ENCODE measurements at regions not wholly inside any gene's neighbourhood (a gene's known extent, or its start where the extent isn't known, plus 50 kb on each side); places are given as distances from the start of the nearest gene placed in this dataset.

DNA sequence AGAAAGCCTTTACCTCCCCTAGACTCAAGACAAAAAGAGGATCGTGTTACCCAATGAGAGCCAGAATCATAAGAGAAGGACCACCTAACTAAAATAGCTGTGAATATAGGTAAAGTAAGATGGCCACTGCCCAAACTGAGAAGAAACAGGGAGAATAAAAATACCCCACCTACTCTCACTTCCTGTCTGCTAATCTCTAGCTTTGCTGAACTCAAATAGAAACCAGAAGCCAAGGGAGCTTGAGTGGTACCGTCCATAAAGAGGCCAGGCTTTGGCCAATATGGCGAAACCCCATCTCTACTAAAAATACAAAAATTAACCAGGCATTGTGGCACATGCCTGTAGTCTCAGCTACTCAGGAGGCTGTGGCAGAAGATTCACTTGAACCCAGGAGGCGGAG is 123.0 kb upstream of the FST start:
- no peaks in the 10 kb centered on the region for H3K9me3 ChIP-seq (replicated peaks; ENCODE audit: control insufficient read depth, low read depth, low read length)
- no peak overlapping the region for H3K27ac ChIP-seq (ENCODE audit: low read length)
- no peaks in the 10 kb centered on the region for H3K36me3 ChIP-seq (ENCODE audit: control insufficient read depth, insufficient read depth, low read length)
- DNase-seq: no peak
- H3K4me3 ChIP-seq (ENCODE audit: low read length): no peak overlapping the region
- WGBS (ENCODE audit: insufficient coverage): 100% methylated on average over 1 of the region's 4 CpGs
- H3K27me3 ChIP-seq (ENCODE audit: control insufficient read depth, insufficient read depth, low read length): no peaks in the 10 kb centered on the region
- no peaks in the 10 kb centered on the region for H3K4me1 ChIP-seq (ENCODE audit: control insufficient read depth, insufficient read depth, low read length)

- Histone ChIP-seq H3K36me3 (ENCODE audit: control insufficient read depth, insufficient read depth, low read length) (no peaks in the 10 kb centered on the region), H3K4me1 (ENCODE audit: control insufficient read depth, insufficient read depth, low read length) (no peaks in the 10 kb centered on the region), H3K4me3 (ENCODE audit: low read length) (no peak overlapping the region), H3K27ac (ENCODE audit: low read length) (peak overlapping the region; percentile 71), H3K9me3 (replicated peaks; ENCODE audit: control insufficient read depth, low read depth, low read length) (no peaks in the 10 kb centered on the region), H3K27me3 (ENCODE audit: control insufficient read depth, insufficient read depth, low read length) (no peaks in the 10 kb centered on the region)
- no peak for DNase-seq
- no CpG with 5 or more reads among the region's 2 CpGs for WGBS (ENCODE audit: insufficient coverage)
Measured at GRCh38 chr5:53358794-53359193, 121.6 kb upstream of the FST start.

DNA sequence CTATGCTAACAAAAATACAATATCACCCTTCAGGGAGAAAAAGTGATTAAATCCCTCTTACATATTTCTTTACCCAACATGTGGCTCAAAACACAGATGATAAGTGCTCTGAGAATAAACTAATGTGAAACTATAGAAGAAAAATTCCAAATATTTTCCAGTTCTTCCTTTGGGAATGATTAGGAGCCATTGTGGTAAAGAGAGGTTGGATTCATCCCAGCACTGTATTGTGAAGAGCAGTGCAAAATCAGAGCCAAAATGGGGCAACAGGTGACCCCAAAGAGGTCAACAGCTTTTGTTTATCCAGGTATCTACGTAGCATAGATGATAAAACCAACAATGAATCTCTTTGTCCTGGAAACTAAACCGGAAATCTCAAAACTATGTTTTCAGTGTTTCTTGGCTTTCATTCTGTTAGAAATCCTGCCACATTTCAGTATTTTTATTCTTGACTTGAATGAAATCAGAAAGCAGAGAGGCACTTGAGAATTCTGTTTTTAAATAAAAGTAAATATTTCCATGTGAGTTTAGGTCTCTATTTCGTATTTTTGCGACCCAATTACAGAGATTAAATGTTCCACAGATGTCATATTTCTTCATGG is 120.4 kb upstream of the FST start:
- no peaks in the 10 kb centered on the region for H3K36me3 ChIP-seq (ENCODE audit: control insufficient read depth, insufficient read depth, low read length)
- no peaks in the 10 kb centered on the region for H3K4me1 ChIP-seq (ENCODE audit: control insufficient read depth, insufficient read depth, low read length)
- H3K4me3 ChIP-seq (ENCODE audit: low read length): no peak overlapping the region
- DNase-seq: peak; percentile 83
- peak overlapping the region; percentile 71 for H3K27ac ChIP-seq (ENCODE audit: low read length)
- H3K27me3 ChIP-seq (ENCODE audit: control insufficient read depth, insufficient read depth, low read length): no peaks in the 10 kb centered on the region
- WGBS (ENCODE audit: insufficient coverage): 40% methylated on average over 1 of the region's 4 CpGs
- H3K9me3 ChIP-seq (replicated peaks; ENCODE audit: control insufficient read depth, low read depth, low read length): no peaks in the 10 kb centered on the region

DNA sequence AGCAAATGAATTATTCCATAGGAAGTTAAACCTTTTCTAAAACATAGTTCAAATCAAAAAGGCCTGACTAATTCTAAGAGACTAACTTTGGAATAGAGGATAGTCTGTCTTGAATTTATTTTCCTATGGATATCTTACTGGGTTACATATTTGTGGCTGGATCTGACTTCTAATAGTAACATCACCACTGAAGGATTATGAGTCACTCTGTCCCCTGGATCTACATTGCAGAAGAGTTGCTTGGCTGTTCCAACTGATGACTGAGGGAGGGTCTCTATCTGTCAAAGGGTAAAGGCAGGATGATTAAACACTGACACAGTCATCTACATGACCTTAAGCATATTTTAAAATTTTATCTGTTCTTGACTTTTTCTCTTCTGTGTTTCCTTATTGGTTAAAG is 119.6 kb upstream of the FST start:
- H3K9me3 ChIP-seq (replicated peaks; ENCODE audit: control insufficient read depth, low read depth, low read length): no peaks in the 10 kb centered on the region
- H3K4me1 ChIP-seq (ENCODE audit: control insufficient read depth, insufficient read depth, low read length): no peaks in the 10 kb centered on the region
- peak; percentile 54 for DNase-seq
- no peaks in the 10 kb centered on the region for H3K36me3 ChIP-seq (ENCODE audit: control insufficient read depth, insufficient read depth, low read length)
- no peak overlapping the region for H3K4me3 ChIP-seq (ENCODE audit: low read length)
- H3K27me3 ChIP-seq (ENCODE audit: control insufficient read depth, insufficient read depth, low read length): no peaks in the 10 kb centered on the region
- H3K27ac ChIP-seq (ENCODE audit: low read length): no peak overlapping the region

- no peaks in the 10 kb centered on the region for H3K9me3 ChIP-seq (replicated peaks; ENCODE audit: control insufficient read depth, low read depth, low read length)
- H3K36me3 ChIP-seq (ENCODE audit: control insufficient read depth, insufficient read depth, low read length): no peaks in the 10 kb centered on the region
- DNase-seq: no peak
- H3K4me1 ChIP-seq (ENCODE audit: control insufficient read depth, insufficient read depth, low read length): no peaks in the 10 kb centered on the region
- no peak overlapping the region for H3K4me3 ChIP-seq (ENCODE audit: low read length)
- H3K27ac ChIP-seq (ENCODE audit: low read length): no peak overlapping the region
- 67% methylated on average over 1 of the region's 4 CpGs for WGBS (ENCODE audit: insufficient coverage)
- H3K27me3 ChIP-seq (ENCODE audit: control insufficient read depth, insufficient read depth, low read length): no peaks in the 10 kb centered on the region
Measured at GRCh38 chr5:53361708-53362107, 118.7 kb upstream of the FST start.

GRCh38 chr5:53362521-53362941 is 117.9 kb upstream of the FST start:
- no peaks in the 10 kb centered on the region for H3K9me3 ChIP-seq (replicated peaks; ENCODE audit: control insufficient read depth, low read depth, low read length)
- peak; percentile 17 for DNase-seq
- no peaks in the 10 kb centered on the region for H3K4me1 ChIP-seq (ENCODE audit: control insufficient read depth, insufficient read depth, low read length)

GRCh38 chr5:53364061-53364460 is 116.4 kb upstream of the FST start:
- H3K27me3 ChIP-seq (ENCODE audit: control insufficient read depth, insufficient read depth, low read length): no peaks in the 10 kb centered on the region
- no peak overlapping the region for H3K4me3 ChIP-seq (ENCODE audit: low read length)
- peak overlapping the region; percentile 43 for H3K27ac ChIP-seq (ENCODE audit: low read length)
- no peaks in the 10 kb centered on the region for H3K36me3 ChIP-seq (ENCODE audit: control insufficient read depth, insufficient read depth, low read length)
- H3K9me3 ChIP-seq (replicated peaks; ENCODE audit: control insufficient read depth, low read depth, low read length): no peaks in the 10 kb centered on the region
- no CpG with 5 or more reads among the region's 3 CpGs for WGBS (ENCODE audit: insufficient coverage)
- DNase-seq: peak; percentile 92
- H3K4me1 ChIP-seq (ENCODE audit: control insufficient read depth, insufficient read depth, low read length): no peaks in the 10 kb centered on the region

More at GRCh38 chr5:53362521-53362941, 117.9 kb upstream of the FST start:
- Histone ChIP-seq H3K27me3 (ENCODE audit: control insufficient read depth, insufficient read depth, low read length) (no peaks in the 10 kb centered on the region), H3K27ac (ENCODE audit: low read length) (no peak overlapping the region), H3K36me3 (ENCODE audit: control insufficient read depth, insufficient read depth, low read length) (no peaks in the 10 kb centered on the region), H3K4me3 (ENCODE audit: low read length) (no peak overlapping the region)
- WGBS (ENCODE audit: insufficient coverage): 80% methylated on average over 1 of the region's 5 CpGs

DNA sequence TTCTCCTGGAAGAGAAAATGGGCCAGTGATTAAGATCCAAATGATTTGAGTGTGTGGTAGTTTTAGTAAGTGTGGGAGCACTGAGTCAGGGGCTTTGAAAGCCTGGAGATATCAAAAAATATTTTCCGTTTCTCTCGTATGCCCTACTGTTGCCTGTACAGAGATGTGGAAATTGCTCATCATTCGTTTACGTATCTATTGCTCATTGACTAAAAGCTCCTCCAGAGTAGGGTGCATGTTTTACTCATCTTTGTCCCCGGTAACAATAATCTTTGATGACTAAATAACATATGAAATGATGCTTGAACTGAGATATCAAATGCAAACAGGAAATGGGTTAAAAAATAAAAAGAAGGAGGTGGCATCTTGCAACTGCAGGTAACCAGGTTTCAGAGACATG is 114.2 kb upstream of the FST start:
- 90% methylated on average over 2 of the region's 5 CpGs for WGBS (ENCODE audit: insufficient coverage)
- H3K9me3 ChIP-seq (replicated peaks; ENCODE audit: control insufficient read depth, low read depth, low read length): no peaks in the 10 kb centered on the region
- no peak for DNase-seq
- H3K4me3 ChIP-seq (ENCODE audit: low read length): no peak overlapping the region
- H3K36me3 ChIP-seq (ENCODE audit: control insufficient read depth, insufficient read depth, low read length): no peaks in the 10 kb centered on the region
- no peak overlapping the region for H3K27ac ChIP-seq (ENCODE audit: low read length)
- no peaks in the 10 kb centered on the region for H3K27me3 ChIP-seq (ENCODE audit: control insufficient read depth, insufficient read depth, low read length)
- H3K4me1 ChIP-seq (ENCODE audit: control insufficient read depth, insufficient read depth, low read length): no peaks in the 10 kb centered on the region

DNA sequence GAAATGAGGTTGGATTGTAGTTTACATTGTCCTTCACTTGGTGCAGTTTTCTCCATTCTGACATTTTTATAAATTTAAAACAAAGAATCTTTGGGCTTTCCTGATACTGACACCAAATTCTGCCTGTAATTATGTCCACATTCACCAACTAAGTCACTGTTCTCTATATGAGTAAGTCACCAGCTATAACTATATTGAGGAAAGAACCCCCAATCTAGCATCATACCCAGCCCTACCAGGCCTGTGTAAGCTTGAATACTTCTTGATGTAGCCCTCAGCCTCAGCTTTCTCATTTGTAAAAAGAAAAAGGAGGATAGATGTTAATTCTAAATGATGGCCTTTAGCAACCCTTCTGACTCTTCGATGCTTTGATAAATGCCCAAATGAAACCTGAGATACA is 112.7 kb upstream of the FST start:
- no CpG with 5 or more reads among the region's 1 CpG for WGBS (ENCODE audit: insufficient coverage)
- H3K27ac ChIP-seq (ENCODE audit: low read length): no peak overlapping the region
- H3K9me3 ChIP-seq (replicated peaks; ENCODE audit: control insufficient read depth, low read depth, low read length): no peaks in the 10 kb centered on the region
- H3K36me3 ChIP-seq (ENCODE audit: control insufficient read depth, insufficient read depth, low read length): no peaks in the 10 kb centered on the region
- H3K4me1 ChIP-seq (ENCODE audit: control insufficient read depth, insufficient read depth, low read length): no peaks in the 10 kb centered on the region
- no peak for DNase-seq
- no peaks in the 10 kb centered on the region for H3K27me3 ChIP-seq (ENCODE audit: control insufficient read depth, insufficient read depth, low read length)
- no peak overlapping the region for H3K4me3 ChIP-seq (ENCODE audit: low read length)

- Histone ChIP-seq H3K27ac (ENCODE audit: low read length) (no peak overlapping the region), H3K4me3 (ENCODE audit: low read length) (no peak overlapping the region), H3K36me3 (ENCODE audit: control insufficient read depth, insufficient read depth, low read length) (no peaks in the 10 kb centered on the region), H3K9me3 (replicated peaks; ENCODE audit: control insufficient read depth, low read depth, low read length) (no peaks in the 10 kb centered on the region), H3K4me1 (ENCODE audit: control insufficient read depth, insufficient read depth, low read length) (no peaks in the 10 kb centered on the region), H3K27me3 (ENCODE audit: control insufficient read depth, insufficient read depth, low read length) (no peaks in the 10 kb centered on the region)
- no CpG with 5 or more reads among the region's 1 CpG for WGBS (ENCODE audit: insufficient coverage)
- no peak for DNase-seq
Measured at GRCh38 chr5:53368516-53368915, 111.9 kb upstream of the FST start.

- Histone ChIP-seq H3K27me3 (ENCODE audit: control insufficient read depth, insufficient read depth, low read length) (no peaks in the 10 kb centered on the region), H3K4me3 (ENCODE audit: low read length) (no peak overlapping the region), H3K9me3 (replicated peaks; ENCODE audit: control insufficient read depth, low read depth, low read length) (no peaks in the 10 kb centered on the region), H3K4me1 (ENCODE audit: control insufficient read depth, insufficient read depth, low read length) (no peaks in the 10 kb centered on the region), H3K27ac (ENCODE audit: low read length) (no peak overlapping the region), H3K36me3 (ENCODE audit: control insufficient read depth, insufficient read depth, low read length) (no peaks in the 10 kb centered on the region)
- peak; percentile 36 for DNase-seq
- no CpG with 5 or more reads among the region's 2 CpGs for WGBS (ENCODE audit: insufficient coverage)
Measured at GRCh38 chr5:53368966-53369605, 111.3 kb upstream of the FST start.
